GM12875 (cell line): ENCODE measurements at regions not wholly inside any gene's neighbourhood (a gene's known extent, or its start where the extent isn't known, plus 50 kb on each side); places are given as distances from the start of the nearest gene placed in this dataset.
"Not testable (repeated sequence)": the region's sequence is repeated elsewhere in the genome, so short reads cannot be mapped to it uniquely, and the experiment has no call there.

ENCODE experiments used
- H3K4me3 ChIP-seq: one replicate; pipeline ENCODE4 v1.5.1; 2011; ENCODE audit warnings: low read depth, low read length, control low read depth
- TF ChIP-seq, protein P1 (sequence below): IDR thresholded peaks from 2 replicates; pipeline ENCODE4 v1.5.1; 2011; ENCODE audit warnings: low read depth, mild to moderate bottlenecking, control low read depth, inconsistent platforms, low read length, moderate library complexity, borderline replicate concordance; ENCODE audit not compliant: insufficient read depth

DNA sequence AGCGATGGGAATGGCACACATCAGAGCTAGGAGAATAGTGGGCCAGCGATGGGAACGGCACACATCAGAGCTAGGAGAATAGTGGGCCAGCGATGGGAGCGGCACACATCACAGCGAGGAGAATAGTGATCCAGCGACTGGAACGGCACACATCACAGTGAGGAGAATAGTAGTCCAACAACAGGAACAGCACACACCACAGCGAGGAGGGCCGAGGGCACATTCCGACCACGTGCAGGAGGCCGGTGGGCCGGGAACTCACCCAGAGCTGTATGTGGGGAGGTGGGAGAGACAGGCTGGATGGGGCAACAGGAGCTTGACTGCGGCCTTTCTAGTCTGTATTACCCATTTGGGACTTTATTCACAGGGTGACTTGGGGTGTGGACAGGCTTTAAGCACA lies 271.1 kb upstream of the IRX4 start:
- H3K4me3 ChIP-seq = no peak overlapping the region
- TF ChIP-seq, protein P1, sequence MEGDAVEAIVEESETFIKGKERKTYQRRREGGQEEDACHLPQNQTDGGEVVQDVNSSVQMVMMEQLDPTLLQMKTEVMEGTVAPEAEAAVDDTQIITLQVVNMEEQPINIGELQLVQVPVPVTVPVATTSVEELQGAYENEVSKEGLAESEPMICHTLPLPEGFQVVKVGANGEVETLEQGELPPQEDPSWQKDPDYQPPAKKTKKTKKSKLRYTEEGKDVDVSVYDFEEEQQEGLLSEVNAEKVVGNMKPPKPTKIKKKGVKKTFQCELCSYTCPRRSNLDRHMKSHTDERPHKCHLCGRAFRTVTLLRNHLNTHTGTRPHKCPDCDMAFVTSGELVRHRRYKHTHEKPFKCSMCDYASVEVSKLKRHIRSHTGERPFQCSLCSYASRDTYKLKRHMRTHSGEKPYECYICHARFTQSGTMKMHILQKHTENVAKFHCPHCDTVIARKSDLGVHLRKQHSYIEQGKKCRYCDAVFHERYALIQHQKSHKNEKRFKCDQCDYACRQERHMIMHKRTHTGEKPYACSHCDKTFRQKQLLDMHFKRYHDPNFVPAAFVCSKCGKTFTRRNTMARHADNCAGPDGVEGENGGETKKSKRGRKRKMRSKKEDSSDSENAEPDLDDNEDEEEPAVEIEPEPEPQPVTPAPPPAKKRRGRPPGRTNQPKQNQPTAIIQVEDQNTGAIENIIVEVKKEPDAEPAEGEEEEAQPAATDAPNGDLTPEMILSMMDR = no peak

DNA sequence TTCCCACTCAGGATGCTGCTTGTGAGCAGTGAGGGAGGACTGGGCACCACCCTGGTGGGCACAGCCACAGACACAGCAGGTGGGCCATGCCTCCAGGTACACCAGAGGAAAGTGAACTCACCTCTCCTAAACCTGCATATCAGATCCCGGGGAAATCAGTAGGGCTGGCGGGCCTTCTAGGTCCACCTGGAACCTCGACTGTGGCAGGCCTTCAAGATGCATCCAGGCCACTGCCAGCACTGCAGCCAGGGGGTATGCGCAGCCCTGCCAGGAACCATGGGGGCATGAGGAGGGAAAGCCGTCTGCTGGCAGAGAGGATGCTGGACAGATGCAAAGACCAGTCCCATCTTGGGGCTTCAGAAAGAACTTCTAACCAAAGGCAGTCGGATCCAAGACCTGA lies 270.6 kb upstream of the IRX4 start:
- H3K4me3 ChIP-seq = no peak overlapping the region
- TF ChIP-seq, protein P1 = no peak

DNA sequence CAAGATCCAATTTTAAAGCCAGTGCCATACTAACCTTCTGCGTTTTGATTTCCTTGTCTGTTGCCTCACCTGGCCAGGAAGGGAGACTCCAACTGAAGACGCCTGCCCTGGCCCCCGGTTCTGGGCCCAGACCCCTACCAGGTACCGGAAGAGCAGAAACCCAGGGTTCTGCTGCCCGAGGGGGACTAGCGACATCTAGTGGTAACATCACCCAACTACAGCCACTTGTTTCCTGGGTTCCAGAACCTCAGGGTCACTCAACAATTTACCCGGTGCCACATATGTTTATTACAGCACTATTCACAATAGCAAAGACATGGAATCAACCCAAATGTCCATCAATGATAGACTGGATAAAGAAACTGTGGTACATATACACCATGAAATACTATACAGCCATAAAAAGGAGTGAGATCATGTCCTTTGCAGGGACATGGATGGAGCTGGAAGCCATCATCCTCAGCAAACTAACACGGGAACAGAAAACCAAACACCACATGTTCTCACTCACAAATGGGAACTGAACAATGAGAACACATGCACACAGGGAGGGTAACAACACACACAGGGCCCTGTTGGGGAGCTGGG lies 268.7 kb upstream of the IRX4 start:
- TF ChIP-seq, protein P1 = peak; percentile 63; the same call in 1 of the 2 replicates
- not testable (repeated sequence) for H3K4me3 ChIP-seq

DNA sequence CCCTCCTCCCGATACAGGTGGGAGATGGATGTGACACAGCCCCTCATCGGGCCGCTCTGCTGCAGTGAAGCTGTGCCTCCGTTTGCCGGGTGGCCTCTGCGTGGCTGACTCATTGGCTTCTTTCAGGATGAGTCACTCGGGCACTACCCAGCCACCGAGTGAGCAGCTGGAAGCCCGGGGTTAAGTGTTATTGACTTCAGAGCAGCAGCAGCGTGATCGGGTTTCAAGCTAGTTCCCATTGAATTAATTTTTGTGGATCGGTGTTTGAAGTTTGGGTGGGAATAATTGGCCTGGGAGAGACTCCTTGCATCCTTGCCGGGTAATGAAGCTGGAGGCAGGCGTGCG lies 266.4 kb upstream of the IRX4 start:
- H3K4me3 ChIP-seq = no peak overlapping the region
- TF ChIP-seq, protein P1 = no peak

DNA sequence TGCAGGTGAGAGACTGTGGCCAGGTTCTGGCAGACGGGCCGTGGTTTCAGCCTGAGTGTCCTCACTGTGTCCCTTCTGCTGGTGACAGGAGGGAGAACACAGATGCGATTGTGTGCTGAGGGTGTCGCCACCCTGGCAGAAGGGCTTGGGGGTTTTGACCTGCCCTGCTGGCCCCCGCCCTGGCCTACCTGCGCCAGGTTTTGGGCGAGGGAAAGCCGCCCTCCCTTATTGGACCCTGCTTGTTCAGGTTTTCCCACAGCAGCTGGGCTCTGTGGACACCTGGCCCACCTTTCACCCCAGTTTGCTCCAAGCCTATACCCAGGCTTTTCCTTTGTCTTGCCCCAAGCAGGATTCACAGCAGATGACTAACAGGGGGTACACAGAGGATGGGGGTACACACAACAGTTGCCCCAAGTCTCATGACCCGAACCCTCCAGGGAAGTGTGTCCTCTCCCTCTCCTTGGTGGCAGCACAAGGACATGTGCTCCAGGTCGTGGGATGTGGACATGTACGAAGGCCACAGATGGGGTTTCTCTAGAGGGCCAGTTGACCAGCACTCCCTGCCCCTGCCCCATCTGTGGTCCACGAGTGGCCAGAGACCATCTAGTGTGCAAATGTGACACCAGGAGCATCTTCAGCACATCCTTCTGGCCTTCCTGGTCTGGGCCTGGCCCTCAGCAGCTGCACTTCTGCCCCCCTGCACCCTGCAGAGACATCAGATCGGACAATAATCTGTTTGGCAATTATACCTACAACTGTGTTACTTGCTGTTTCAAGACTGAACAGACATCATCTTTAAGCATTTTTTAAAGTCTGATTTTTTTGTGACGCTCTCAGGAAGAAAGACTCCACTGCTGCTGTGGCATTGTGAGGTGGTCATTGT lies 265.8 kb upstream of the IRX4 start:
- TF ChIP-seq, protein P1 = no peak
- H3K4me3 ChIP-seq = no peak overlapping the region

DNA sequence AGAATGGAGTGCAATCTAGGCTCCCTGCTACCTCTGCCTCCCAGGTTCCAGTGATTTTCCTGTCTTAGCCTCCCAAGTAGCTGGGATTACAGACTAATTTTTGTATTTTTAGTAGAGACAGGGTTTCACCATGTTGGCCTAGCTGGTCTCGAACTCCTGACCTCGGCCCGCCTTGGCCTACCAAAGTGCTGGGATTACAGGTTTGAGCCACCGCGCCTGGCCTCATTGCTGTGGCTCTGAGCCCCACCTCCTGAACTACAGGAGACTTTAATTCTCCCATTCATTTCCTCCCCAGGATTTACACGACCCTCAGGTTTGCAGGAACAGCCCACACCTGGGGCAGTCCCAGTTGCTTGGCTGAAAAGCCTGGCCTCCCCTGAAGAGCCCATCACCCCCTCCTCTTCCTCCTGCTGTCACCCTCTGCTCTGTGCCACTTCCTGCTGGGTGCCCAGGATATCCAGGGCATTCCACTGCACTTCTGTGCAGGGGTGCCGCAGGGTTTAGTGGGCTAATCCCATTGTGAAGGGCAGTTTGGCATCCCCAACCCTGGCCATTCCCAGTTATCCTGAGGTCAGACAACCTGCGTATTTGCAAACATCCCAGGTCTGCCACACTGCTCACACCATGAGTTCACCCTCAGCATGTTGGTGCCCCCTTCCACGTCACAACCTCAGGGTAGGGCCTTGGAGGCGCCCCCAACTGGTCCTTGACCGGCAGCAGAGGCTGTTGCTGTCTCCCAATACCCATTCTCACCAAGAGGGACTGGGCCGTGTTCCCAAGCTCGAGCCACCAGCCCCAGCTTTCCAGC lies 265.0 kb upstream of the IRX4 start:
- H3K4me3 ChIP-seq = no peak overlapping the region
- TF ChIP-seq, protein P1 = no peak
